B cell (primary cell): ENCODE measurements at regions not wholly inside any gene's neighbourhood (a gene's known extent, or its start where the extent isn't known, plus 50 kb on each side); places are given as distances from the start of the nearest gene placed in this dataset.

Experiments
- ATAC-seq: fragments of 200-7000 bp; cut with Tn5 transposase; one replicate; pipeline ENCODE4 v1.10.0; 2021; ENCODE audit warnings: low read depth, mild to moderate bottlenecking, moderate number of reproducible peaks, moderate library complexity
- CTCF ChIA-PET: fragments of 350-600 bp; sonication (Branson Sonifier 250); formaldehyde crosslinking; loops from one replicate; lab custom pipeline; 2021; ENCODE audit warnings: antibody characterized with exemption, inconsistent platforms; lab: Charles Lee
- POLR2A ChIA-PET: fragments of 350-600 bp; sonication (Branson Sonifier 250); formaldehyde crosslinking; loops from one replicate; lab custom pipeline; 2021; ENCODE audit warnings: antibody characterized with exemption; lab: Charles Lee
- DNase-seq: peaks from one replicate; pipeline ENCODE4 v3.0.0; 2013
- H2AFZ ChIP-seq: 2 replicates; pipeline ENCODE4 v1.6.1; 2012; ENCODE audit warnings: mild to moderate bottlenecking, low read depth, low read length; ENCODE audit not compliant: insufficient read depth, poor library complexity, severe bottlenecking
- H3K27ac ChIP-seq, 2 donors: 1 replicate in 1 of 2; 2 replicates in 1 of 2; pipeline ENCODE4 v1.5.1; 2012 to 2013; ENCODE audit warnings: low read length in 2 of 2, mild to moderate bottlenecking in 2 of 2, moderate library complexity in 1 of 2
- H3K27me3 ChIP-seq, 4 experiments: fragments of 200-600 bp in 1 of 4; sonication (generic) in 1 of 4; replicated peaks in 1 of 4; 1 replicate in 2 of 4; 2 replicates in 2 of 4; pipeline versions ENCODE4 v1.6.1 to v1.7.0; 2013 to 2016; ENCODE audit warnings: low read length in 3 of 4, mild to moderate bottlenecking in 2 of 4, mixed read lengths in 1 of 4, moderate library complexity in 1 of 4; ENCODE audit not compliant: insufficient read depth in 4 of 4, control insufficient read depth in 3 of 4; ENCODE audit errors: control extremely low read depth in 1 of 4
- H3K36me3 ChIP-seq, 2 experiments: replicated peaks in 1 of 2; 1 replicate in 1 of 2; 2 replicates in 1 of 2; pipeline versions ENCODE4 v1.6.1 to v1.7.1; 2013; ENCODE audit warnings: low read length in 1 of 2; ENCODE audit not compliant: insufficient read depth in 2 of 2, control insufficient read depth in 1 of 2; ENCODE audit errors: control extremely low read depth in 1 of 2, extremely low read depth in 1 of 2
- H3K4me1 ChIP-seq, 2 donors: fragments of 200-600 bp in 1 of 2; sonication (generic) in 1 of 2; 1 replicate in 1 of 2; 2 replicates in 1 of 2; pipeline versions ENCODE4 v1.5.1 to v1.6.1; 2013 to 2017; ENCODE audit warnings: low read length in 2 of 2; ENCODE audit not compliant: control insufficient read depth in 2 of 2, insufficient read depth in 2 of 2
- H3K4me2 ChIP-seq: replicated peaks from 2 replicates; pipeline ENCODE3; 2012; ENCODE audit warnings: mild to moderate bottlenecking, low read depth, low read length; ENCODE audit not compliant: poor library complexity, severe bottlenecking
- H3K4me3 ChIP-seq, 5 experiments: fragments of 200-600 bp in 1 of 5; sonication (generic) in 1 of 5; 1 replicate in 3 of 5; 2 replicates in 2 of 5; pipeline versions ENCODE4 v1.5.1 to v1.7.0; 2011 to 2016; ENCODE audit warnings: low read length in 4 of 5, mild to moderate bottlenecking in 4 of 5, low read depth in 2 of 5, control low read depth in 1 of 5, moderate library complexity in 1 of 5; ENCODE audit not compliant: insufficient read depth in 1 of 5; ENCODE audit errors: control extremely low read depth in 1 of 5, extremely low read depth in 1 of 5
- H3K79me2 ChIP-seq: fragments of 200-600 bp; sonication (generic); one replicate; pipeline ENCODE4 v1.6.0; 2016; ENCODE audit warnings: low read length; ENCODE audit not compliant: control insufficient read depth, insufficient read depth
- H3K9ac ChIP-seq: fragments of 200-600 bp; sonication (generic); 2 replicates; pipeline ENCODE4 v1.6.1; 2017; ENCODE audit warnings: mild to moderate bottlenecking, low read length, moderate library complexity
- H3K9me3 ChIP-seq, 3 donors: one replicate each; pipeline versions ENCODE4 v1.6.1 to v1.7.1; 2013; ENCODE audit warnings: low read length in 2 of 3; ENCODE audit not compliant: control insufficient read depth in 2 of 3, insufficient read depth in 1 of 3; ENCODE audit errors: control extremely low read depth in 1 of 3
- H4K20me1 ChIP-seq: 2 replicates; pipeline ENCODE4 v1.6.0; 2012; ENCODE audit warnings: mild to moderate bottlenecking, low read length; ENCODE audit not compliant: insufficient read depth, control insufficient read depth, poor library complexity, severe bottlenecking
- H3K27ac Mint-ChIP-seq: one replicate; pipeline ENCODE4 v1.8.0; 2021; ENCODE audit warnings: mixed read lengths
- H3K27me3 Mint-ChIP-seq: one replicate; pipeline ENCODE4 v1.8.0; 2021; ENCODE audit warnings: mixed read lengths
- H3K4me1 Mint-ChIP-seq: one replicate; pipeline ENCODE4 v1.8.0; 2021; ENCODE audit warnings: mixed read lengths
- H3K4me3 Mint-ChIP-seq: one replicate; pipeline ENCODE4 v1.8.0; 2021; ENCODE audit warnings: mixed read lengths
- H3K9me3 Mint-ChIP-seq: one replicate; pipeline ENCODE4 v1.8.0; 2022; ENCODE audit warnings: mixed read lengths; ENCODE audit not compliant: insufficient read depth
- CTCF ChIP-seq: fragments of 200-600 bp; IDR thresholded peaks from one replicate; pipeline ENCODE4 v1.8.0; 2022; ENCODE audit warnings: antibody characterized with exemption, mild to moderate bottlenecking
- EZH2 ChIP-seq: IDR thresholded peaks from 2 replicates; pipeline ENCODE4 v1.6.1; 2012; ENCODE audit warnings: borderline replicate concordance, low read depth, mild to moderate bottlenecking, moderate library complexity, low read length; ENCODE audit not compliant: insufficient read depth, poor library complexity, severe bottlenecking
- WGBS: methylation state at CpG from one replicate; pipeline ENCODE4 v1.1.5; 2013; ENCODE audit warnings: missing lambda C conversion rate; ENCODE audit not compliant: insufficient coverage; 5-methylcytosine and 5-hydroxymethylcytosine counted together
- intact Hi-C: fragments of 100-400 bp; cut with micrococcal nuclease; formaldehyde crosslinking; loops from one replicate; pipeline ENCODE4 v1.10.0; 2022

GRCh38 chr12:61610143-61610542 is 650.1 kb upstream of the USP15 start:
- no peaks in the 10 kb centered on the region for H3K4me1 ChIP-seq
- ChIA-PET CTCF (no interaction called here), POLR2A (no interaction called here)
- peaks cover 0 to under 1% (median 0%) of the 10 kb centered on the region in 3 donors for H3K9me3 ChIP-seq
- peaks cover 5% of the 10 kb centered on the region for H3K9me3 Mint-ChIP-seq
- H3K27ac Mint-ChIP-seq = no peak overlapping the region
- no peak overlapping the region for H3K9ac ChIP-seq
- no peak overlapping the region for H3K4me3 Mint-ChIP-seq
- no peaks in the 10 kb centered on the region for H3K27me3 ChIP-seq
- no peak overlapping the region for H3K4me3 ChIP-seq
- no peak overlapping the region for H3K27ac ChIP-seq
- no peaks in the 10 kb centered on the region for H3K36me3 ChIP-seq
- H3K4me1 Mint-ChIP-seq = no peaks in the 10 kb centered on the region
- no peaks in the 10 kb centered on the region for H3K79me2 ChIP-seq
- no peak overlapping the region for H2AFZ ChIP-seq
- ATAC-seq (no peak), DNase-seq (no peak)
- H3K27me3 Mint-ChIP-seq = no peaks in the 10 kb centered on the region
- intact Hi-C loops = no loop called here
- TF ChIP-seq CTCF (no peak), EZH2 (no peak)
- no peak overlapping the region for H3K4me2 ChIP-seq
- H4K20me1 ChIP-seq = no peaks in the 10 kb centered on the region

DNA sequence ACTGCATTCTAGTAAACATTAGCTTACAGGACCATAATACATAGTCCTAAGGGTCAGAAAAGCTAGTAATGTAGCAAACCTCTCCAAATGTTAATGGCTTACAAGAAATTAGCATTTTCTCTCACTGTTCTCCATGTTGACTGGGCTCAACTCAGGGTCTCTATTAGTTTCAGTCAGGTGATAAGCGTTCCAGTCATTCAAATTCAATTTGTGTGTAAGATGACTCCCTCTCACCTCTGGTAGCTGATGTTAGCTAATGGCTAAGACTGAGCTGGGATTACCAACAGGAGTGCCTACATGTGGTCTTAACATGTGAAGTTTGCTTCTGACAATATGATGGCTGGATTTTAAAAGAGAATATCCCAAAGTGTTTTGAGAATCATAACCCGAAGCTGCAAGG is 630.5 kb upstream of the USP15 start:
- Histone ChIP-seq H3K27me3 (no peaks in the 10 kb centered on the region), H4K20me1 (no peaks in the 10 kb centered on the region), H2AFZ (no peak overlapping the region), H3K4me2 (no peak overlapping the region), H3K79me2 (no peaks in the 10 kb centered on the region), H3K9ac (no peak overlapping the region), H3K4me3 (no peak overlapping the region), H3K9me3 (peaks cover 0 to 3% (median 0%) of the 10 kb centered on the region in 3 donors), H3K4me1 (no peaks in the 10 kb centered on the region), H3K36me3 (no peaks in the 10 kb centered on the region), H3K27ac (no peak overlapping the region)
- Mint-ChIP-seq H3K4me1 (no peaks in the 10 kb centered on the region), H3K9me3 (no peaks in the 10 kb centered on the region), H3K27me3 (no peaks in the 10 kb centered on the region), H3K27ac (no peak overlapping the region), H3K4me3 (no peak overlapping the region)
- WGBS = no CpG with 5 or more reads among the region's 2 CpGs
- DNase-seq = no peak
- no peak for ATAC-seq
- POLR2A ChIA-PET = no interaction called here
- CTCF ChIA-PET = no interaction called here
- intact Hi-C loops = no loop called here
- TF ChIP-seq CTCF = no peak
- TF ChIP-seq EZH2 = no peak
